GM19438 (cell line): ENCODE measurements at regions not wholly inside any gene's neighbourhood (a gene's known extent, or its start where the extent isn't known, plus 50 kb on each side); places are given as distances from the start of the nearest gene placed in this dataset.

Source experiments
- ATAC-seq: cut with Tn5 transposase; IDR thresholded peaks from one replicate; pipeline ENCODE4 v1.9.1; 2021; ENCODE audit warnings: low read depth; ENCODE audit not compliant: unreplicated experiment

DNA sequence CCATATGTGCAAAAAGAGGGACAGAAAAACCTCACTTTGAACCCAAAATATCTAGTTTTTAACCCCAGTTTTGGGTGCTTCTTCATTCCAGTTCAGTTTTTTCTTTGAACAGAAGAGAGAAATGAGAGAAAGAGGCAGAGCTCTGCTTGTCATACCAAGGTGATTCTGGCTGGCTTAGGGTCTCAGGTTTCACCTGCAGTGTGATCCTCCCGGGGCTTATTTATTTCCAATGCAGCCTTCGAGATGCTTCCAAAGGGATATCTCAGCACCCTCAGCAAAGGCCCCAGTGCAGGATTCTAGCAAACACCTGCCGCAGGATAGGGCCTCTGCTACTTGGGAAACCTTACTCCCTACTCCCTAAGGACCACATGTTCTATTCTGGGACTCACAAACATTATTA lies 131.3 kb downstream of the WDR11 start:
- ATAC-seq, result no peak

GRCh38 chr10:120983721-120984120 lies 132.6 kb downstream of the WDR11 start:
- no peak for ATAC-seq

DNA sequence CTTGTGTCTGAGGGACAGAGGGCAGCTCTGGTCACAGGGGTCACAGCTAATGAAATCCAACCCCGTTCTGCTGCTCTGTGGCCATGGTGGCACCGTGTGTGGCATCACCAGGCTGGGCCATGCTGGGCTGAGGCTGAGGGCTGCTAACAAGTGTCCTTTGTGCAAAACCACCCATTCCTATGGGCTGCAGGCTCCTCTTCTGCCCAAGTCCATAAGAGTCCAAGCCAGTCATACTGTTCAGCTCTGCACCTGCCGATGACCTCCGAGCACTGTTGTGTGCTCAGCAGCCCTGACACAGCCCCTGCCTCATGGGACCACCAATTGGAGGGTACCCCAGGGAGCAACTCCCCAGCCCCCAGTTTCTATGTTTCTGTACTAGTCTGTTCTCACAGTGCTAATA lies 133.1 kb downstream of the WDR11 start:
- no peak for ATAC-seq

DNA sequence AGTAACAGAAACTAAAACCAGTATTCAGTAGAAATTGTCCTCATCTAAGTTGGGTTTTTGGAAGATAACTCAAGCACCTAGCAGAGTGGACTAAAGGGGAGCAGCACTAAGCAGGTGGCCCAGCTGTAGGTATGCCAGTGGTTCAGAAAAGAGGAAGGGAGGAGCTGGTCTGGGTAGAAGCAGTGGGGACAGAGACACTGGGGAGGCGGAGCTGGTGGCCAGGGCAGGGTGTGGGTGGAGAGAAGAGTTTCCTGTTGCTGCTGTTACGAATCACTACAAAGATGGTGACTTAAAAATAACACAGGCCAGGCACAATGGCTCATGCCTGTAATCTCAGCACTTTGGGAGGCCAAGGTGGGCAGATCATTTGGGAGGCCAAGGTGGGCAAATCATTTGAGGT lies 136.2 kb downstream of the WDR11 start:
- ATAC-seq, result no peak

DNA sequence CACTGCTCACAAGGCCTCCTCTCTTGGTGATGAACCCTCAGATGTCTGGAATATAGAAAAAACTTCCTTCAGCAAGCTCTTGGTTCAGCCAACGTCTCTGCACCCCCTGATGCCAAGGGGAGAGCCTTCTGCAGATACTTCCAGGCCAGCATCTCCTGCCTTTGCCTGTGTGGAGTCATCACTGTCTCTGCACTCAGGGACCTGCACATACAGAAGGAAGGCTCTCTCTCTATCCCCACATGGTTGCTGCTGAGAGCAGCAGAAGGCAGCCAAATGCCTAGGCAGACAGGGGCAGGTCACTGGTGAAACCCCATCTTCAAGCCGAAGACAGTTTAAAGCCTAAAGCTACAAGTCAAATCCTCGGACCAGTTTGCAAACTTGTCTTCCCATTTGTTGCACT lies 137.6 kb downstream of the WDR11 start:
- no peak for ATAC-seq

DNA sequence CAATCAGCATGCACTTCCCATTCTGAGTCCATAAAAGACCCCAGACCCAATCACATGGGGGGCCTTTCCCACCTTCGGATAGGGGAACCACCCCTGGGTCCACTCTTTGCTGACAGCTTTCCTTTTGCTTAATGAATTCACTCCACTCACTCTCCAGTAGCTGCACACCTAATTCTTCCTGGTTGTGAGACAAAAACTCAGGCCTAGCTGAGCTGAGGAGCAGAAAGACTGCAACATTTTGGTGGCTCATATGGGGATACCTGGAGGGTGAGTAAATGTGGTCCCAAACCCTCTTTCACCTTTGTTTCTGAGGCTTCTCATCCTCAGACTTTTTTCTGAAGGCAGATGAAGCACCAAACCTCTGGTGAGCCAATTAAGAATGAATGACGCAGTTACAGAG lies 138.1 kb downstream of the WDR11 start:
- ATAC-seq, result no peak

DNA sequence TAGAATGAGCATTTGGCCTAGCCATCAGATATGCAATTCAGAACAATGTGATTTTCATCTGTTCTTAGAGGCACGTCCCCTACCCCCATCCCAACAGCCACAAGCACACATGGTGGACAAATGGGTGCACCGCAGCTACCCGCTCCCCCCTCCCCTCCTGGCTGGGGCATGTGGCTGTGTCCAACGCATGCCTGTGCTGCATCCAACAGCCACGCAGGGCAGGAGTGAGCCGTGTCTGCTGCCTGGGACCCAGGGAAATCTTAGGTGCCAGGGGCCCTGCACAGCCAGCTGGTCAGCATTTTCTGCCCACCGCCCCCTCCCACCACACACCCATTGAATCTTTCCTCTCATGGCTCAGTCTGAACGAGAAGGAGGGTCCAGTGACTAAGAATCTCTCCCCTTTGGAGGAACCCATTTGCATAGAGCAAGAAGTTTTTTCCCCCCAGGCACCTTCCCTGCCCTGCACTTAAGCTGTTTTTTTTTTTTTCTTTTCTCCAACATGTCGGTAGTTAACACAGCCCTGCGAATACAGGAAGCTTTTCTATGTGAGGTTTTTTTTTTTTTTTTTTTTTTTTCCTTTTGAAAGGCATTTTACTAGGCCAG lies 138.9 kb downstream of the WDR11 start:
- no peak for ATAC-seq

DNA sequence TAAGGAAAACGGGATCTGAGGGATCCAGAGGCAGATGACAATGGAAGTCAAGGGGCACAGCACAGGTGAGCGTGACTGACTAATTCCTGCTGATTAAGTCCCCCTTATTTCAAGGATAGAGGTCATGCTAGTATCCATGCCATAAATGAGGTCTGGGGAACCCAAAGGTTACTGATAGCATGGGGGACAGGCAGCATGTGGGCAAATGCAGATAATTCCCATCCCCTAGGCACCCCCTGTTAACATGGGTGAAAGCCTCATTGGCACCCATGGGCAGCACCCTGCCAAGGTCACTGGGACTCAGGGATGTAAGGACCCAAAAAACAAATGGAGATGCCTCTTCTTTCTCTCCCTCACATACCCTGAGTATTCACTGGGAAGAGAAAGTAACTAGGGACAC lies 139.7 kb downstream of the WDR11 start:
- ATAC-seq, result no peak

- no peak for ATAC-seq
These were observed 141.9 kb downstream of the WDR11 start for GRCh38 chr10:120993089-120993488.

DNA sequence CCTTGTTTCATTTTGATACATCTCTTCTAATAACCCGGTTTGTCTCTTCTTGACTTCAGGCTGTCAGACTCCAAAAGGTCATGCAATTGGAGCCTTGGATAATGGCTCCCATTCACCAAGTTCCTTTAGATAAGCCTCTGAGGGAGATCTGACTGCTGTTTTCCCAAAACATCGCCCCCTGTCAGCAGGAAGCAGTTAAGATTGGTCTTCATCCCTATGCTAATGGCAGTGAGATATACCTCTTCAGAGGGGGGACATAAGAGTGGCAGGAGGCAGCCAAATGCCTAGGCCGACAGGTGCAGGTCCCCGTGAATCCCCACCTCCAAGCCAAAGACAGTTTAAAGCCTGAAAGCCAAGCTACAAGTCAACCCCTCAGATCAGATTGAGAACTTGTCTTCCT lies 144.6 kb downstream of the WDR11 start:
- no peak for ATAC-seq

DNA sequence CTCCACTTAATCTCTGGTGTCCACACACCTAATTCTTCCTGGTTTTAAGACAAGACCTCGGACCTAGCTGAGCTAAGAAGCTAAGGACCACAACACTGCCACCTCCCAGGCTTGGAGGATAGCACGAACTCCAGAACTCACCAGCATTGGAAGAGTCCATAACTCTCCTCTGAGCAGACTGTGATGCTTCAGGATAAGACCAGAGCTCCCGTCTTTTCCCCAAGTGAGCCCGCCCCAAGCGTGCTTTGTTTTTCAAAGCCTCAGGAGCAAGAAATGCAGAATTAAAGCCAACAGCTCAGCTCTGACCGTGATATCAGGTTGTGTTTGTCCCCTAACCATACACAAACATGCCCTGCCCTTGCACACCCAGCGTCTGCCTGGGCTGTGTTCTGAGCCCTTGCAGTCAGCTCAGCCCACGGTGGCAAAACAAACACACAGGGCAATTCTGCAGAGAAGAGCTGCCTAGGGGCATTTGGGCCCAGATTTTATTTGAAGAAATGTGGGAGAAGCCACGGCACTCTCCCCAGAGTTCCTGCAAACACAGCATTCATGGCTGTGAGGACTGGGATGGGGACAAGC lies 145.4 kb downstream of the WDR11 start:
- ATAC-seq, result no peak

- no peak for ATAC-seq
These were observed 146.2 kb downstream of the WDR11 start for GRCh38 chr10:120997313-120997712.

GRCh38 chr10:120997756-120998155 lies 146.6 kb downstream of the WDR11 start:
- no peak for ATAC-seq

DNA sequence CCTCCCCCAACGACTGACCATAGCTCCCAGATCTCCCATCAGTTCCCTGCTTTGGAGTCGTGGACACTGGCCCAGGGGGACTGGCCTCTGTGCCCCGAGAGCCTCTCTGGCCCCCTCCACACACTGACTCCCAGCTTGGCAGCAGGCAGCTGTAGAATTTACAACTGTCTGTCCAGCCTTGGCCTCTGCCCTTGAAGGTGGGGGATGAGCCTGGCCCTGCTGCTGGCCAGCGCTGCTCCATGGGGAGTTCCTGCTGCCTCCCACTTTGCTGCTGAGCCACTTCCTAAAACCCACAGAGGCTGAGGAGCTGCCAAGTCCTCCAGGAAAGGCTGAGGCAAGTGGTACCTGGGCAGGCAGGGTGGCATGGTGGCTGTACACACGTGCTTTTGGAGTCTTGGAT lies 147.1 kb downstream of the WDR11 start:
- ATAC-seq, result no peak

- no peak for ATAC-seq
These were observed 147.7 kb downstream of the WDR11 start for GRCh38 chr10:120998782-120999285.

DNA sequence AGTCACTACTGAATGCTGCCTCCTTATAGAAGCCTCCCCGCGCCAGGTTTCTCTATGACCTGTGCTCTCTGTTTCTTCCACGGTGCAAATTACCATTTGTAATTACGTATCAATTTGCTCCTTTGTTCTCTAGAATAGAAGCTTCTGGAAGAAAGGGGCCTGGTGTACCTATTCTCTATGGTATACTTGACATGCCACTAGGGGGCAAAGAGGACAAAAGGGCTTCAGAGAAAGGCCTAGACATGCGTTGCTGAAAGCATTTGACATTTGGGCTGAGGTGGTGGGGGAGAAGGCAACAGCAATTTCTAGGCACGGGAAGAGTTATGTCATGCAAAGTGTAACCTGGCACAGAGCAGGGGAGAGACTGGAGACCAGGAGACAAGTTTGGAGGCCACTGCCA lies 148.7 kb downstream of the WDR11 start:
- ATAC-seq, result no peak

DNA sequence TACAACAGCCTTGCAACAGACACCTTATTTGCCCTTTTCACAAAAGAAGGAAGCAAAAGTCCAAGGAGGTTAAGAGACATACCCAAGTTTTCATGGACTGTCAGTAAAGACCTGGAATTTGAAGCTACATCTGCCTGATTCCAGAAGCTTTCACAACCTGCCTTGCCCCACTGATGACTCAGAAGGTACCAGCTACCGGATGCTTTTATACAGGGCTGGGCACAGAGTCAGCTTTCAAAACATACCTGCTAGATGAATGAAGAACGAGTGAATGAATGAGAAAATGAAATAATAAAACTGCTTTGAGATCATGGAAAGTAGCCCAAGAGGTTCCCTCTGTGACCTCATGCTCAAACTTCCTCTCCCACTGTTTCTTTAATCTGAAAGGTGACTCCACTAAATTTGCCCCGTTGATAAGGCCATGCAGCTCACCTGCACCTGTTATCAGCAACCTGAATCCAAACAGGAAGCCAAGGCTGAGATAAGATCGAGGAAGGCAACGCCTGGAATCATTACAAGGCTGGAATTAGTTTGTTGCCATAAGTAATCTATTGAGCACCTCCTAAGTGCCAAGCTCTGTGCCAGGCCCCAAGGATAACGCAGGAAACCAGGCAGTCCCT lies 151.5 kb downstream of the WDR11 start:
- no peak for ATAC-seq

- ATAC-seq, result no peak
These were observed 154.9 kb downstream of the WDR11 start for GRCh38 chr10:121005948-121006587.

- no peak for ATAC-seq
These were observed 156.1 kb downstream of the WDR11 start for GRCh38 chr10:121007264-121007663.

GRCh38 chr10:121015916-121016315 lies 164.8 kb downstream of the WDR11 start:
- no peak for ATAC-seq

GRCh38 chr10:121024905-121025584 lies 173.9 kb downstream of the WDR11 start:
- ATAC-seq, result no peak
